ENCODE measurements at regions not wholly inside any gene's neighbourhood (a gene's known extent, or its start where the extent isn't known, plus 50 kb on each side); places are given as distances from the start of the nearest gene placed in this dataset.

DNA sequence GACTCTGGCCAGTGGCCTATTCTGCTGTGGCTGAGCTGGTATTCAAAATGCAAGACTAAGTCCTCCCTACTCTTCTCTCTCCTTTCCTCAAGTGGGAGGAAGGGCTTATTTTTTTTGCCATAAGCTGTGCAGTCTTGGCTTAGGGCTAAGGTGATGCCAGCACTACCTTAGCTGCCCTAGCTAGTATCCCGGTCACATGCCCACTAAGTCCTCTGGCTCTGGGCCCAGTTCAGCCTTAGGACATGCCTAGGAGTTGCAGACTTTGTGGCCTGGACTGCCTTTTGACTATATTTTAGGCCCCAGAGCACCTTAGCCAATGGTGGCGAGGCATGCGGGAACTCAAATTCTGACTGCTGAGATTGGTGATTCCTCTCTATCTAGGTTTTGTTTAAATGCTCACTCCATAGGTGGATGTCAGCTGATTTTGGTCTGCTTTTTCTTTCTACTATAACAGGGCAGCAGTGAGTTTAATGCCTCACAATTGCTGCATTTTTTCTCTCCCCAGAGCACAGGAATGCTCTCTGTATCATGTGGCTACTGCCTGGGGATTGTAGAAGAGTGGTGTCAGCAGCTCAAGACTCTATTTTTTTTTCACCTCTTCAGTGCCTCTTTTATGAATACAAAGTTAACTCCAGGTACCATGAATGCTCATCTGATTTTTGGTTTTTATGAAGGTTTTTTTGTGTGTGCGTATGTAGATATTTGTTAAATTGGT, 472.9 kb upstream of the GRID2 start:
- Histone ChIP-seq H4K12ac (ENCODE audit: low read depth, low read length) (no peak overlapping the region), H3K4ac (ENCODE audit: low read depth, low read length) (no peak overlapping the region), H3K4me1 (ENCODE audit: control insufficient read depth in 1 of 2, insufficient read depth in 2 of 2, low read length in 2 of 2) (peaks cover 2 to 5% of the 10 kb centered on the region in 2 experiments), H2BK5ac (ENCODE audit: low read depth, low read length, poor library complexity) (no peak overlapping the region), H3K27ac (ENCODE audit: low read depth, low read length) (peak overlapping the region; percentile 49), H3K4me3 (ENCODE audit: low read depth, low read length) (no peak overlapping the region), H3K23ac (ENCODE audit: low read length) (no peak overlapping the region), H3K9me3 (ENCODE audit: insufficient read depth, low read depth, low read length) (peaks cover 6% of the 10 kb centered on the region), H4K91ac (ENCODE audit: low read depth, low read length) (peak overlapping the region; percentile 8), H3K14ac (ENCODE audit: low read length) (no peak overlapping the region), H3K9ac (ENCODE audit: low read length) (no peak overlapping the region), H3K79me2 (ENCODE audit: control insufficient read depth, insufficient read depth, low read length, poor library complexity) (no peaks in the 10 kb centered on the region), H3K79me1 (ENCODE audit: low read length) (peaks cover 3% of the 10 kb centered on the region), H2BK12ac (ENCODE audit: low read length) (peak overlapping the region; percentile 54), H3K4me2 (ENCODE audit: low read length) (no peak overlapping the region), H2BK120ac (ENCODE audit: insufficient read depth, low read length, poor library complexity) (no peak overlapping the region), H3K27me3 (ENCODE audit: insufficient read depth, low read length) (no peaks in the 10 kb centered on the region), H3K36me3 (ENCODE audit: control insufficient read depth in 1 of 2, insufficient read depth in 2 of 2, low read length in 2 of 2) (no peaks in the 10 kb centered on the region), H3K18ac (ENCODE audit: low read length) (no peak overlapping the region), H4K8ac (ENCODE audit: low read depth, low read length) (peak overlapping the region; percentile 32), H2AFZ (ENCODE audit: insufficient read depth, low read length, poor library complexity) (no peak overlapping the region), H2AK5ac (ENCODE audit: low read length) (no peak overlapping the region)
- no peak for DNase-seq
- WGBS (ENCODE audit: extremely low coverage, insufficient coverage, insufficient read length), result 100% methylated on average over 1 of the region's 4 CpGs

DNA sequence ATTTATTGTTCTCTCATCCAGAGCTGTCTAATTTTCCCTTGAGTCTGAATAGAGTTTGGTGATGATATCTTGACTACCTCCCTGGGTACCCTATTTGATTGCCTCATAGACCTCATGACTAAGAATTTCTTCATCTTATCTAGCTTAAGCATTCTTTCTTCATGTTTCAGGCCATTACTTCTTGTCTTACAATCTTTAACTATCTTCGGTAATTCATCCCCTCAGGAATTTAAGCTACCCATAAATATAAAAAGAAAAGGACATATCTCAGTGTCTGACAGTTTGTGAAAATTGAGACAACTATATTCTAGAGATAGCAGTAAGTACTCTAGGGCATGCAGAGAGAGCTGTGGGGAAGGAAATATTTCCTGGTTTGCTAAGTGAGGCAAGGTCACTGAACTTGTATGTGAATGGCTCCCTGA, 466.1 kb upstream of the GRID2 start:
- H3K9ac ChIP-seq (ENCODE audit: low read length), result no peak overlapping the region
- no peak overlapping the region for H3K18ac ChIP-seq (ENCODE audit: low read length)
- no peak overlapping the region for H4K91ac ChIP-seq (ENCODE audit: low read depth, low read length)
- H3K27me3 ChIP-seq (ENCODE audit: insufficient read depth, low read length), result no peaks in the 10 kb centered on the region
- no CpG with 5 or more reads among the region's 1 CpG for WGBS (ENCODE audit: extremely low coverage, insufficient coverage, insufficient read length)
- no peaks in the 10 kb centered on the region for H3K79me1 ChIP-seq (ENCODE audit: low read length)
- no peak overlapping the region for H3K4me2 ChIP-seq (ENCODE audit: low read length)
- no peaks in the 10 kb centered on the region for H3K4me1 ChIP-seq (ENCODE audit: control insufficient read depth in 1 of 2, insufficient read depth in 2 of 2, low read length in 2 of 2)
- no peak overlapping the region for H4K8ac ChIP-seq (ENCODE audit: low read depth, low read length)
- H2BK120ac ChIP-seq (ENCODE audit: insufficient read depth, low read length, poor library complexity), result no peak overlapping the region
- no peak overlapping the region for H2AK5ac ChIP-seq (ENCODE audit: low read length)
- no peak overlapping the region for H2BK12ac ChIP-seq (ENCODE audit: low read length)
- H3K9me3 ChIP-seq (ENCODE audit: insufficient read depth, low read depth, low read length), result peaks cover 6% of the 10 kb centered on the region
- no peaks in the 10 kb centered on the region for H3K36me3 ChIP-seq (ENCODE audit: control insufficient read depth in 1 of 2, insufficient read depth in 2 of 2, low read length in 2 of 2)
- peak; percentile 2 to 61 for DNase-seq
- no peak overlapping the region for H3K14ac ChIP-seq (ENCODE audit: low read length)
- H3K27ac ChIP-seq (ENCODE audit: low read depth, low read length), result no peak overlapping the region
- no peak overlapping the region for H3K23ac ChIP-seq (ENCODE audit: low read length)
- H3K4ac ChIP-seq (ENCODE audit: low read depth, low read length), result no peak overlapping the region
- no peak overlapping the region for H2AFZ ChIP-seq (ENCODE audit: insufficient read depth, low read length, poor library complexity)
- H4K12ac ChIP-seq (ENCODE audit: low read depth, low read length), result no peak overlapping the region
- no peak overlapping the region for H3K4me3 ChIP-seq (ENCODE audit: low read depth, low read length)
- no peak overlapping the region for H2BK5ac ChIP-seq (ENCODE audit: low read depth, low read length, poor library complexity)
- H3K79me2 ChIP-seq (ENCODE audit: control insufficient read depth, insufficient read depth, low read length, poor library complexity), result no peaks in the 10 kb centered on the region

DNA sequence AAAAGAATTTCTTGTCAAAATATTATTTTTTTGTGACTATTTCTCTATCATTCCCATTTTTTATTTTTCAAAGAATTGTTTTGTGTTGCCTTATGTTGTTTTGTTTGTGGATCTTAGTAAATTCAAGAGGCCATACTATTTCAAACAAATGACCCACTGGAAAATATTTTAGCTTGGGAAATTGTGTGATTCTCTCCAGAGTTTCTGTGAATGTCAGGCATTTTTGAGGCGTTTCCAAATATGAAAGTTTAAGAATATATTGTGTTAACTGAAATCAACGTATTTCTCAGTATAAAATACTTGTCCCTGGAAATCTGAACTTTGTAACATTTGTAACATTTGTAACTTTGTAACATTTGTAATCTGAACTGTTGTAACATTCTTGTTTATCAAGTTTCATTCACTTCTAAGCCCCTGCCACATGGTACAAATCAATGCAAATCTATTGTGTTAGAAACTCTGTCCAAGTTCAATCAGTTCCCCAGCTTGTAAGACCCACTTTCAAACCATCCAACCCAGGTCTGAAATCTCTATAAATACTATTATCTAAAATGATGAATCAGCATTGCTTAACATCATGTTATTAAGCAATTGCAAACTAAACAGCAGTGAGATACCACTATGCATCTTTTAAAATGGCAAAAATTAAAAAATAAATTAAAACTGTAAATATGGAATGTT, 465.4 kb upstream of the GRID2 start:
- no peaks in the 10 kb centered on the region for H3K27me3 ChIP-seq (ENCODE audit: insufficient read depth, low read length)
- H2AK5ac ChIP-seq (ENCODE audit: low read length), result no peak overlapping the region
- no peaks in the 10 kb centered on the region for H3K4me1 ChIP-seq (ENCODE audit: control insufficient read depth in 1 of 2, insufficient read depth in 2 of 2, low read length in 2 of 2)
- H2AFZ ChIP-seq (ENCODE audit: insufficient read depth, low read length, poor library complexity), result no peak overlapping the region
- H3K27ac ChIP-seq (ENCODE audit: low read depth, low read length), result no peak overlapping the region
- H4K12ac ChIP-seq (ENCODE audit: low read depth, low read length), result no peak overlapping the region
- H4K8ac ChIP-seq (ENCODE audit: low read depth, low read length), result no peak overlapping the region
- H3K9ac ChIP-seq (ENCODE audit: low read length), result no peak overlapping the region
- no peak overlapping the region for H2BK120ac ChIP-seq (ENCODE audit: insufficient read depth, low read length, poor library complexity)
- no peak overlapping the region for H3K4me3 ChIP-seq (ENCODE audit: low read depth, low read length)
- H3K23ac ChIP-seq (ENCODE audit: low read length), result no peak overlapping the region
- H3K79me2 ChIP-seq (ENCODE audit: control insufficient read depth, insufficient read depth, low read length, poor library complexity), result no peaks in the 10 kb centered on the region
- no peak overlapping the region for H4K91ac ChIP-seq (ENCODE audit: low read depth, low read length)
- no peaks in the 10 kb centered on the region for H3K79me1 ChIP-seq (ENCODE audit: low read length)
- no peak overlapping the region for H3K4ac ChIP-seq (ENCODE audit: low read depth, low read length)
- H3K9me3 ChIP-seq (ENCODE audit: insufficient read depth, low read depth, low read length), result peaks cover 6% of the 10 kb centered on the region
- no peak overlapping the region for H3K18ac ChIP-seq (ENCODE audit: low read length)
- H2BK5ac ChIP-seq (ENCODE audit: low read depth, low read length, poor library complexity), result no peak overlapping the region
- DNase-seq, result no peak
- H3K14ac ChIP-seq (ENCODE audit: low read length), result no peak overlapping the region
- whole genome bisulfite sequencing (ENCODE audit: extremely low coverage, insufficient coverage, insufficient read length), result no CpG with 5 or more reads among the region's 2 CpGs
- H2BK12ac ChIP-seq (ENCODE audit: low read length), result no peak overlapping the region
- H3K4me2 ChIP-seq (ENCODE audit: low read length), result no peak overlapping the region
- H3K36me3 ChIP-seq (ENCODE audit: control insufficient read depth in 1 of 2, insufficient read depth in 2 of 2, low read length in 2 of 2), result no peaks in the 10 kb centered on the region

DNA sequence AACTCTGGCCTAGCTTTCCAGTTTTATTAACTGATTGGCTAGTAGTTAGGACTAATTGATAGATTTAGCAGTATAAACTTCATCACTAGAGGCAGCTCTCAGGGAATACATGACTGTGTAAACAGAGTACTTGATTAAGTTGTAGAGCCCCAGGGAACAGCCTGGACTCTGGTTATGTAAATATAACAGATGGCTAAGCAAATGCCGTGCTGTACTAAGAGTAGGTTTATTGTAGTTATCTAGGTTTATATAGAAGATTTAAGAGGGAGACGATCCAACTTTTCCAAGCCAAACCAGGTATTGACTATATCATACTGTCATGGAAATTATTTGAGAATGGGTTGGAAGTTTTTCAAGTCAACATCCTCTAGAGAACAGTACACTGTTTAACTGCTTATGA, 463.4 kb upstream of the GRID2 start:
- Histone ChIP-seq H3K4me2 (ENCODE audit: low read length) (no peak overlapping the region), H2BK12ac (ENCODE audit: low read length) (no peak overlapping the region), H3K14ac (ENCODE audit: low read length) (no peak overlapping the region), H4K12ac (ENCODE audit: low read depth, low read length) (no peak overlapping the region), H3K4ac (ENCODE audit: low read depth, low read length) (no peak overlapping the region), H3K23ac (ENCODE audit: low read length) (no peak overlapping the region), H4K8ac (ENCODE audit: low read depth, low read length) (no peak overlapping the region), H4K91ac (ENCODE audit: low read depth, low read length) (no peak overlapping the region), H2AK5ac (ENCODE audit: low read length) (no peak overlapping the region), H3K79me2 (ENCODE audit: control insufficient read depth, insufficient read depth, low read length, poor library complexity) (no peaks in the 10 kb centered on the region), H3K4me3 (ENCODE audit: low read depth, low read length) (no peak overlapping the region), H2AFZ (ENCODE audit: insufficient read depth, low read length, poor library complexity) (no peak overlapping the region), H3K27ac (ENCODE audit: low read depth, low read length) (no peak overlapping the region), H3K9ac (ENCODE audit: low read length) (no peak overlapping the region), H3K36me3 (ENCODE audit: control insufficient read depth in 1 of 2, insufficient read depth in 2 of 2, low read length in 2 of 2) (no peaks in the 10 kb centered on the region), H2BK5ac (ENCODE audit: low read depth, low read length, poor library complexity) (no peak overlapping the region), H3K9me3 (ENCODE audit: insufficient read depth, low read depth, low read length) (no peaks in the 10 kb centered on the region), H3K79me1 (ENCODE audit: low read length) (no peaks in the 10 kb centered on the region), H3K27me3 (ENCODE audit: insufficient read depth, low read length) (no peaks in the 10 kb centered on the region), H3K4me1 (ENCODE audit: control insufficient read depth in 1 of 2, insufficient read depth in 2 of 2, low read length in 2 of 2) (no peaks in the 10 kb centered on the region), H3K18ac (ENCODE audit: low read length) (no peak overlapping the region), H2BK120ac (ENCODE audit: insufficient read depth, low read length, poor library complexity) (no peak overlapping the region)
- no CpG with 5 or more reads among the region's 2 CpGs for WGBS (ENCODE audit: extremely low coverage, insufficient coverage, insufficient read length)
- DNase-seq, result no peak
